Ascending aorta (tissue), 2 donors: ENCODE measurements at regions not wholly inside any gene's neighbourhood (a gene's known extent, or its start where the extent isn't known, plus 50 kb on each side); places are given as distances from the start of the nearest gene placed in this dataset.

Source experiments
- DNase-seq, 2 donors: peaks; one replicate each; pipeline ENCODE4 v3.0.0-alpha.2; 2019; ENCODE audit warnings: low spot score in 2 of 2
- H3K27ac ChIP-seq, 2 donors: fragments of 200-600 bp; sonication (generic); one replicate each; pipeline ENCODE4 v1.5.1; 2016 to 2017; ENCODE audit warnings: mild to moderate bottlenecking in 1 of 2
- H3K27me3 ChIP-seq: fragments of 200-600 bp; sonication (generic); one replicate; pipeline ENCODE4 v1.5.1; 2017
- H3K36me3 ChIP-seq, 2 donors: fragments of 200-600 bp; sonication (generic); one replicate each; pipeline ENCODE4 v1.5.1; 2016
- H3K4me1 ChIP-seq, 2 donors: fragments of 200-600 bp; sonication (generic); one replicate each; pipeline ENCODE4 v1.5.1; 2016 to 2017; ENCODE audit warnings: mild to moderate bottlenecking in 1 of 2
- H3K4me3 ChIP-seq, 2 donors: fragments of 200-600 bp; sonication (generic); one replicate each; pipeline ENCODE4 v1.5.1; 2016 to 2017; ENCODE audit warnings: mild to moderate bottlenecking in 1 of 2
- H3K9me3 ChIP-seq, 2 donors: fragments of 200-600 bp; sonication (generic); one replicate each; pipeline ENCODE4 v1.5.1; 2016
- CTCF ChIP-seq, 3 experiments: fragments of 200-600 bp in 2 of 3; fragments of 450-650 bp in 1 of 3; sonication (generic) in 2 of 3; IDR thresholded peaks; one replicate each; pipeline ENCODE4 v1.5.1; 2016 to 2019; ENCODE audit warnings: antibody characterized with exemption in 3 of 3, mild to moderate bottlenecking in 1 of 3, moderate library complexity in 1 of 3
- intact Hi-C: fragments of 100-400 bp; cut with DNase I; formaldehyde crosslinking; loops from one replicate; pipeline ENCODE4 v1.15.1; 2023

DNA sequence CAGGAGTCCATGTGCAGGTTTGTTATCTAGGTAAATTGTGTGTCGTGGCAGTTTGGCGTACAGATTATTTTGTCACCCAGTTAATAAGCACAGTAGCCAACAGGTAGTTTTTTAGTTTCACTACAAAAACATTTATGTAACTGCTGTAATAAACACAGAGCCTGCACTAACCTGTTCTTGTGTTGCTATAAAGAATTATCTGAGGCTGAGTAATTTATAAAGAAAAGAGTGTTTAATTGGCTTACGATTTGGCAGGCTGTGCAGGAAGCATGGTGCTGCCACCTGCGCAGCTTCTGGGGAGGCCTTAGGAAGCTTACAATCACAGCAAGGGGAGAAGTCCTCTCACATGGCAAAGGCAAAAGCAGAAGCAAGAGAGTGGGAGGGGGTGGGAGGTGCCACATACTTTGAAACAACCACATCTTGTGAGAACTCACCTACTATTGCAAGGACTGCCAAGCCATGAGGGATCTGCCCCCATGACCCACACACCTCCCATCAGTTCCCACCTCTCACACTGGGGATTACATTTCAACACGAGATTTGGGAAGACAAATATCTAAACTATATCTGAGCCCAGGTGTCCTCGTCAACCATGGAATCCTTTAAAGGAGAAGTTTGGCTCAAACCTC is 266.4 kb upstream of the GRIP1 start:
- intact Hi-C loops: no loop called here
- H3K4me1 ChIP-seq: no peaks in the 10 kb centered on the region
- no peak overlapping the region for H3K27ac ChIP-seq
- H3K36me3 ChIP-seq: no peaks in the 10 kb centered on the region
- H3K9me3 ChIP-seq: no peaks in the 10 kb centered on the region
- no peak for TF ChIP-seq CTCF (IDR thresholded peaks at IDR 0.05)
- no peak overlapping the region for H3K4me3 ChIP-seq
- H3K27me3 ChIP-seq: no peaks in the 10 kb centered on the region
- DNase-seq: no peak

GRCh38 chr12:66947119-66947518 is 268.2 kb upstream of the GRIP1 start:
- Histone ChIP-seq H3K4me1 (no peaks in the 10 kb centered on the region), H3K27me3 (no peaks in the 10 kb centered on the region), H3K9me3 (no peaks in the 10 kb centered on the region), H3K4me3 (no peak overlapping the region), H3K27ac (no peak overlapping the region), H3K36me3 (no peaks in the 10 kb centered on the region)
- intact Hi-C loops: no loop called here
- DNase-seq: no peak
- no peak for TF ChIP-seq CTCF (IDR thresholded peaks at IDR 0.05)

GRCh38 chr12:66952668-66953067 is 273.8 kb upstream of the GRIP1 start:
- no peak for DNase-seq
- Histone ChIP-seq H3K9me3 (no peaks in the 10 kb centered on the region), H3K4me1 (no peaks in the 10 kb centered on the region), H3K27me3 (no peaks in the 10 kb centered on the region), H3K36me3 (no peaks in the 10 kb centered on the region), H3K4me3 (no peak overlapping the region), H3K27ac (no peak overlapping the region)
- no peak for TF ChIP-seq CTCF (IDR thresholded peaks at IDR 0.05)
- intact Hi-C loops: no loop called here

- Histone ChIP-seq H3K4me1 (no peaks in the 10 kb centered on the region), H3K9me3 (no peaks in the 10 kb centered on the region), H3K27ac (no peak overlapping the region), H3K4me3 (no peak overlapping the region), H3K27me3 (no peaks in the 10 kb centered on the region), H3K36me3 (no peaks in the 10 kb centered on the region)
- intact Hi-C loops: no loop called here
- no peak for TF ChIP-seq CTCF (IDR thresholded peaks at IDR 0.05)
- no peak for DNase-seq
Measured at GRCh38 chr12:66956300-66956699, 277.4 kb upstream of the GRIP1 start.

GRCh38 chr12:66959276-66959675 is 280.4 kb upstream of the GRIP1 start:
- Histone ChIP-seq H3K4me1 (no peaks in the 10 kb centered on the region), H3K27ac (no peak overlapping the region), H3K27me3 (no peaks in the 10 kb centered on the region), H3K36me3 (no peaks in the 10 kb centered on the region), H3K4me3 (no peak overlapping the region), H3K9me3 (no peaks in the 10 kb centered on the region)
- intact Hi-C loops: no loop called here
- TF ChIP-seq CTCF (IDR thresholded peaks at IDR 0.05): no peak
- DNase-seq: no peak

DNA sequence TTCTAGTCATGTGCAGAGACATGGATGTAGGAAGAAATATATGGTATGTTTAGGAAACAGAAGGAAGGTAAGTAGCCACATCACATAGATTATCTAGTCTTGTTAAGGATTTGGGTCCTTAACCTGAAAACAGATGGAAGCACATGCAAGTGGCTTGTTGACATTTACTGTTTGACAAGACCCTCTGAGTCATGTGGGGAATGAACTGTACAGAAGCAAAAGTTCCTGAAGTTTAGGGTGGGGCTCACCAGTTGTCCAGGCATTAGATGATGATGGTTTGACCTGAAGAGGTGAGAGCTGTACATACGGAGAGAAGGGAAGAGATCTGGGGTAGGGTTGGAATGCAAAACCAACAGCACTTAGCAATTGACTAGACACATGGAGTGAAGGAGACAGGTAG is 281.1 kb upstream of the GRIP1 start:
- no peaks in the 10 kb centered on the region for H3K9me3 ChIP-seq
- no peaks in the 10 kb centered on the region for H3K36me3 ChIP-seq
- no peak for DNase-seq
- H3K27me3 ChIP-seq: no peaks in the 10 kb centered on the region
- no peak for TF ChIP-seq CTCF (IDR thresholded peaks at IDR 0.05)
- H3K4me1 ChIP-seq: no peaks in the 10 kb centered on the region
- intact Hi-C loops: no loop called here
- H3K4me3 ChIP-seq: no peak overlapping the region
- no peak overlapping the region for H3K27ac ChIP-seq
